Adipocyte (in vitro differentiated cells): ENCODE measurements at regions not wholly inside any gene's neighbourhood (a gene's known extent, or its start where the extent isn't known, plus 50 kb on each side); places are given as distances from the start of the nearest gene placed in this dataset.

Experiments
- DNase-seq: peaks from one replicate; pipeline ENCODE4 v3.0.0-alpha.2; 2015; ENCODE audit warnings: low read depth
- H3K27me3 ChIP-seq: replicated peaks from 2 replicates; pipeline ENCODE4 v1.7.0; 2013; ENCODE audit warnings: mild to moderate bottlenecking, low read length, moderate library complexity; ENCODE audit not compliant: control insufficient read depth, insufficient read depth
- H3K36me3 ChIP-seq: 2 replicates; pipeline ENCODE4 v1.7.0; 2013; ENCODE audit warnings: low read length, mild to moderate bottlenecking, moderate library complexity; ENCODE audit not compliant: control insufficient read depth, insufficient read depth, severe bottlenecking
- H3K4me1 ChIP-seq: 2 replicates; pipeline ENCODE4 v1.7.0; 2013; ENCODE audit warnings: mild to moderate bottlenecking, low read length, moderate library complexity; ENCODE audit not compliant: control insufficient read depth, insufficient read depth
- H3K4me3 ChIP-seq: 2 replicates; pipeline ENCODE4 v1.7.0; 2013; ENCODE audit warnings: mild to moderate bottlenecking, low read length, moderate library complexity
- H3K9ac ChIP-seq: 2 replicates; pipeline ENCODE4 v1.7.0; 2013; ENCODE audit warnings: mild to moderate bottlenecking, low read length, moderate library complexity
- H3K9me3 ChIP-seq: 2 replicates; pipeline ENCODE4 v1.7.0; 2013; ENCODE audit warnings: mild to moderate bottlenecking, low read length, moderate library complexity; ENCODE audit not compliant: control insufficient read depth

DNA sequence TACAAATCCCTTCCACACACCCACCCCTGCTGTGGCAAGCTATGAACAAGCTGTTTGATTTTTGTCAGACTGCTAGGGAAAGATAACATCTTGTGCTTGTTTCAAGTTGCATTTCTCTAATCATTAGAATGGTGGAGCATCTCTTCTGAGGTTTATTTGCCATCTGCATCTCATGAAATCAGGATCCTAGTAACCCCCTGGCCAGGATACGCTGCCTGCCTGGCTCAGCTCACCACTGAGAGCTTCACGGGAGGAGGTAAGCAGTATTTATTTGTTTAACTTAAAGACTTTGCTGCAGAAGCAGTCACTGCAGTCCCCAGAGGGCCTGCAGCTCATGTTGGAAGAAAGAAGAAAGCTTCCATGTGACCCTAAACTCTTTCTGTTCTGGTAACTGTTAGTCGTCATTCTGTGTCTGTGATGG, 83.3 kb upstream of the CXCL14 start:
- H3K4me1 ChIP-seq, result peaks cover 17% of the 10 kb centered on the region
- no peaks in the 10 kb centered on the region for H3K36me3 ChIP-seq
- peaks cover 39% of the 10 kb centered on the region for H3K27me3 ChIP-seq
- no peak overlapping the region for H3K4me3 ChIP-seq
- DNase-seq, result peak; percentile 13
- H3K9me3 ChIP-seq, result peaks cover 9% of the 10 kb centered on the region
- H3K9ac ChIP-seq, result no peak overlapping the region

DNA sequence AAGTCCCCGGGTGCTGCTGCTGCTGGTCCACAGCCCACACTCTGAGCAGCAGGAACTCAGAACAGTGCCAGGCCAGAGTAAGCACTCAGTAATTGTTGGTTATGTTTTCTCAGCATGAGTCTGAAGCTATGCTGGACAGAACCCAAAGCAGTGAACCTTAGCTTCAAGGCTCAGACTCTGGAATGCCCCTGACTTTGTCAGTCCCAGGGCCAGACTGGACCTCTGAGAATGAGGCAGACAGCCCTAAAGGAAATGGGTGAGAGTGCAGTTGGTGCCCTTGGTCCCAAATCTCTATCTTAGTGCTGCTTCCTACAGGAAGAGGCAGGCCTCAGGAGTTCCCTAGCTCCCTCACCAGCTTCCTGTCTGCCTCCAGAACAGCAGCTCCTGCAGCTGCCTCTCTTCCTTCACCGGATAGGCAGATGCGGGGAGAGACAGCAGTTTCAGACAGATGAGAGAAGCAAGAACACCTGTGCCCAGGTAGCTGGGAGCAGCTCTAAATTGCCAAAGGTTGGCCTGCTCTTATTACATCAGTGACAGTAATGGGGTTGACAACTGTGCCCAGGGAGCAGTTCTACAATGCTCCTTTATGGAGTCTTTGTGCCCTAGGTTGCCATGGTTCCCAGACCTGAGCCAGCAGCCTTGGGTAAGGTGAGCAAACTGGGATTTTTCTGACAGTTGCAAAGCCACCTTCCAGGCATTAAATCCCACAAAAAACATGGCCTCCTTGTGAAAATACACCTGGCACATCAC, 82.2 kb upstream of the CXCL14 start:
- no peak overlapping the region for H3K4me3 ChIP-seq
- peak; percentile 46 for DNase-seq

DNA sequence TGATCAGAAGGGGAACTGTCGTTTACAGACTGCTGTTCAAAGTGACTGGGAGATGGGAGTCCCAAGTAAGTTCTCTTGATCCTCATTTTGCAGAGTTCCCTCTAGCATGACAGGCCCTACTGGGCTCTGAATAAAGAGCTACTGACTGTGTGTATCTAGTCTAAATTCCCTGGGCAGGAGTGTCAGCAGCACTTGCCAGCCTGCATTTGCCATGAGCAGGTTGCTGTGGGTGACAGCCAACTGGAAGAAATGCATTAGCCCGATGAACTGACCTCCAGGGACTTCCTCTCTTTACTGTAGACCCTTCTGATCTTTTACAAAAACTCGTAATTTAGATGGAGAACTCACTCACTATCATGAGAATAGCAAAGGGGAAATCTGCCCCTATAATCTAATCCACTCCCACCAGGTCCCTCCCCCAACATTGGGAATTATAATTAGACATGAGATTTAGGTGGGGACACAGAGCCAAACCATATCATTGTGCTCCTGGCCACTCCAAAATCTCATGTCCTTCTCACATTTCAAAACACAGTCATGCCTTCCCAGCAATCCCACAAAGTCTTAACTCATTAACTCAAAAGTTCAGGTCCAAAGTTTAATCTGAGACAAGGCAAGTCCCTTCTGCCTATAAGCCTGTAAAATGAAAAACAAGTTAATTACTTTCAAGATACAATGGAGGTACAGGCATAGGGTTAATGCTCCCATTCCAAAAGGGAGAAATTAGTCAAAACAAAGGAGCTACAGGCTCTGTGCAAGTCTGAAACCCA, 78.9 kb upstream of the CXCL14 start:
- H3K9ac ChIP-seq, result no peak overlapping the region
- H3K4me1 ChIP-seq, result peaks cover 16% of the 10 kb centered on the region
- H3K36me3 ChIP-seq, result no peaks in the 10 kb centered on the region
- no peak overlapping the region for H3K4me3 ChIP-seq
- DNase-seq, result no peak
- peaks cover 9% of the 10 kb centered on the region for H3K9me3 ChIP-seq
- H3K27me3 ChIP-seq, result peaks cover 48% of the 10 kb centered on the region

More for the DNA sequence above, 82.2 kb upstream of the CXCL14 start:
- H3K9me3 ChIP-seq, result peaks cover 9% of the 10 kb centered on the region
- peaks cover 37% of the 10 kb centered on the region for H3K27me3 ChIP-seq
- H3K9ac ChIP-seq, result no peak overlapping the region
- H3K4me1 ChIP-seq, result peaks cover 16% of the 10 kb centered on the region
- no peaks in the 10 kb centered on the region for H3K36me3 ChIP-seq

GRCh38 chr5:135655468-135655815, 76.7 kb upstream of the CXCL14 start:
- Histone ChIP-seq H3K4me1 (no peaks in the 10 kb centered on the region), H3K36me3 (no peaks in the 10 kb centered on the region), H3K4me3 (no peak overlapping the region), H3K9ac (no peak overlapping the region), H3K9me3 (peaks cover 9% of the 10 kb centered on the region), H3K27me3 (peaks cover 49% of the 10 kb centered on the region)
- peak; percentile 0 for DNase-seq

GRCh38 chr5:135654761-135655467, 76.1 kb upstream of the CXCL14 start:
- H3K9ac ChIP-seq, result no peak overlapping the region
- DNase-seq, result no peak
- no peak overlapping the region for H3K4me3 ChIP-seq
- H3K9me3 ChIP-seq, result peaks cover 9% of the 10 kb centered on the region
- H3K4me1 ChIP-seq, result no peaks in the 10 kb centered on the region
- H3K27me3 ChIP-seq, result peaks cover 49% of the 10 kb centered on the region
- H3K36me3 ChIP-seq, result no peaks in the 10 kb centered on the region

DNA sequence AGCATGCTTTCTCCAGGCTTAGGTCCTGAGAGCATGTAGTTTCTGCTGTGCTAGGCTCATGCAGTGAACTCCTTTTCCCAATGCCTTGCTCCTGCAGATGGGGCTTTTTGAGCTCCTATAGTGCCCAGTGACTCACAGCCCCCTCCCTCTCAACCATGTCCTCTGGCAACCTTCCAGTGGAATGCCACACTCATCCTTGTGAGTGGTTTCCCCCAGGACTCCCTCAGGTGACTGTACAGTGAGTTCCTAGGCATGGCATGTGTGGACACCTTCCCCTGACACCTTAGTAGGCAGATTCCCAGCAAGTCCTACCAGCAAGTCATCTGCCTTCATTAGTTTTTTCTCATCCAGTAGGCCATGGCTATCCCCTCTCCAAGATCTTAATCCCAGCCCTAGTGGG, 72.4 kb upstream of the CXCL14 start:
- Histone ChIP-seq H3K27me3 (peaks cover 30% of the 10 kb centered on the region), H3K4me3 (no peak overlapping the region), H3K9ac (no peak overlapping the region), H3K9me3 (no peaks in the 10 kb centered on the region), H3K36me3 (no peaks in the 10 kb centered on the region), H3K4me1 (no peaks in the 10 kb centered on the region)
- DNase-seq, result no peak

DNA sequence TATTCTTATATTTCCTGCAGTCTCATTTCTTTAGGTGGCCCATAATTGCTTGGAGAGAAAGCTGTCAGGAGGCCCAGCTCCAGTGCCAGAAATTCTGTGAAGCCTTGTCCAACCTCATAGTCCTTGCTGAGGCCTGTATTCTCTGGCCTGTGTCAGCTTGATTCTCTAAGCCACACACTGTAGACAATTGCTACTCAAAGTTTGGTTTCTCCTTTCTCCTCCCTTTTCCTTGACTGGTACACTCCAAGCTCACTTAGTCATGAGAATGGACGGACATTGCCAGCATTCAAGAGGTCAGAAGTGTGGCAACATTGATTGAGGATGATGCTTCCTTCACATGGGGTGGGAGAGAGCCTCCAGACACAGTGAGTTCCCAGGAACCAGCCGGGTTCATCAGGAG, 71.3 kb upstream of the CXCL14 start:
- Histone ChIP-seq H3K27me3 (peaks cover 30% of the 10 kb centered on the region), H3K9me3 (no peaks in the 10 kb centered on the region), H3K36me3 (no peaks in the 10 kb centered on the region), H3K4me3 (no peak overlapping the region), H3K9ac (no peak overlapping the region), H3K4me1 (peaks cover 8% of the 10 kb centered on the region)
- DNase-seq, result no peak

DNA sequence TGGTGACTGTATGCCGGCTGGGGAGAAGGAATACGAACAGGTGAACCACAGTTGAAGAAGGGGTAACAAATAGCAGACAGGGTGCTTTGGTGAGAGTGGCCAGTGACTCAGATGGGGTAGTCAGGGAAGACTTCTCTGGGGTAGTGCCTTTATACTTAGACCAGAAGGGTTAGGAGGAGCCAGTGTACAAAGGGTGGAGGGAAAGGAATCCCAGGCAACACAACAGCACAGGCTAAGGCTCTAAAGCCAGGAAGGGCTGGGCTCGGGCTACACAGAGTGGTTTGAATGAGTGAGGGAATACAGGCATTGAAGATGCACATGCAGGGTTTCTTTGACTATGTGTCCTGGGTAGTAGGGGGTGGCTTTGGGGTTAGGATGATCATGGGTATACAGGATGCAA, 70.6 kb upstream of the CXCL14 start:
- Histone ChIP-seq H3K9ac (no peak overlapping the region), H3K27me3 (peaks cover 31% of the 10 kb centered on the region), H3K4me1 (peaks cover 8% of the 10 kb centered on the region), H3K9me3 (no peaks in the 10 kb centered on the region), H3K4me3 (no peak overlapping the region), H3K36me3 (no peaks in the 10 kb centered on the region)
- no peak for DNase-seq

GRCh38 chr5:135648116-135648515, 69.3 kb upstream of the CXCL14 start:
- no peak for DNase-seq
- Histone ChIP-seq H3K9me3 (no peaks in the 10 kb centered on the region), H3K4me3 (no peak overlapping the region), H3K9ac (no peak overlapping the region), H3K27me3 (peaks cover 26% of the 10 kb centered on the region), H3K36me3 (no peaks in the 10 kb centered on the region), H3K4me1 (peaks cover 8% of the 10 kb centered on the region)

GRCh38 chr5:135645336-135646180, 66.8 kb upstream of the CXCL14 start:
- no peaks in the 10 kb centered on the region for H3K36me3 ChIP-seq
- peaks cover 8% of the 10 kb centered on the region for H3K4me1 ChIP-seq
- DNase-seq, result no peak

More at GRCh38 chr5:135645336-135646180, 66.8 kb upstream of the CXCL14 start:
- Histone ChIP-seq H3K27me3 (peaks cover 46% of the 10 kb centered on the region), H3K9me3 (no peaks in the 10 kb centered on the region), H3K9ac (no peak overlapping the region), H3K4me3 (no peak overlapping the region)
